Vagina (tissue), 2 donors: ENCODE measurements at regions not wholly inside any gene's neighbourhood (a gene's known extent, or its start where the extent isn't known, plus 50 kb on each side); places are given as distances from the start of the nearest gene placed in this dataset.
"Not testable (repeated sequence)": the region's sequence is repeated elsewhere in the genome, so short reads cannot be mapped to it uniquely, and the experiment has no call there.

Source experiments
- DNase-seq, 2 donors: peaks; one replicate each; pipeline ENCODE4 v3.0.0-alpha.2; 2017; ENCODE audit errors: extremely low spot score in 2 of 2
- H3K27ac ChIP-seq: fragments of 200-600 bp; sonication (generic); one replicate; pipeline ENCODE4 v1.5.1; 2019
- H3K27me3 ChIP-seq: fragments of 200-600 bp; sonication (generic); one replicate; pipeline ENCODE4 v1.5.1; 2019
- H3K36me3 ChIP-seq, 2 donors: fragments of 200-600 bp; sonication (generic); one replicate each; pipeline ENCODE4 v1.5.1; 2017 to 2019
- H3K4me1 ChIP-seq: fragments of 200-600 bp; sonication (generic); one replicate; pipeline ENCODE4 v1.5.1; 2019
- H3K4me3 ChIP-seq, 2 donors: fragments of 200-600 bp; sonication (generic); 1 replicate in 1 of 2; 2 replicates in 1 of 2; pipeline ENCODE4 v1.5.1; 2016 to 2019
- H3K9me3 ChIP-seq: fragments of 200-600 bp; sonication (generic); one replicate; pipeline ENCODE4 v1.5.1; 2019
- CTCF ChIP-seq, 3 experiments: fragments of 450-650 bp in 2 of 3; fragments of 200-600 bp in 1 of 3; sonication (generic) in 1 of 3; IDR thresholded peaks; one replicate each; pipeline ENCODE4 v1.5.1; 2017 to 2019; ENCODE audit warnings: antibody characterized with exemption in 3 of 3, mild to moderate bottlenecking in 2 of 3, moderate library complexity in 2 of 3
- POLR2A ChIP-seq, 2 donors: fragments of 450-650 bp; IDR thresholded peaks; one replicate each; pipeline ENCODE4 v1.6.1; 2017; ENCODE audit warnings: antibody characterized with exemption in 2 of 2, mild to moderate bottlenecking in 2 of 2, moderate library complexity in 2 of 2
- POLR2AphosphoS5 ChIP-seq, 2 donors: sonication (generic); formaldehyde crosslinking; IDR thresholded peaks; one replicate each; pipeline ENCODE4 v1.9.0; 2017; ENCODE audit warnings: antibody characterized with exemption in 2 of 2, mild to moderate bottlenecking in 2 of 2, low read depth in 1 of 2; ENCODE audit not compliant: insufficient read depth in 1 of 2
- intact Hi-C: fragments of 100-400 bp; cut with DNase I; formaldehyde crosslinking; loops from one replicate; pipeline ENCODE4 v1.15.1; 2023

GRCh38 chr1:200488375-200489165 lies 78.7 kb upstream of the ZNF281 start:
- no peak for DNase-seq
- Histone ChIP-seq H3K27me3 (no peaks in the 10 kb centered on the region), H3K36me3 (no peaks in the 10 kb centered on the region), H3K9me3 (no peaks in the 10 kb centered on the region), H3K27ac (no peak overlapping the region), H3K4me3 (no peak overlapping the region), H3K4me1 (no peaks in the 10 kb centered on the region)
- peak; percentile 60 to 76 (median 74) for TF ChIP-seq CTCF (IDR thresholded peaks at IDR 0.05)
- no peak for TF ChIP-seq POLR2A (IDR thresholded peaks at IDR 0.05)
- intact Hi-C loops, result loop anchor here (10.0 kb wide), 1 partner anchor 204 kb away; no protein-coding TSS in a partner anchor

GRCh38 chr1:200487650-200488049 lies 77.8 kb upstream of the ZNF281 start:
- Histone ChIP-seq H3K4me3 (no peak overlapping the region), H3K9me3 (no peaks in the 10 kb centered on the region), H3K27me3 (no peaks in the 10 kb centered on the region), H3K36me3 (no peaks in the 10 kb centered on the region), H3K4me1 (no peaks in the 10 kb centered on the region), H3K27ac (no peak overlapping the region)
- no peak for TF ChIP-seq CTCF (IDR thresholded peaks at IDR 0.05)
- TF ChIP-seq POLR2AphosphoS5 (IDR thresholded peaks at IDR 0.05; ENCODE audit: insufficient read depth in 1 of 2, low read depth in 1 of 2), result no peak
- TF ChIP-seq POLR2A (IDR thresholded peaks at IDR 0.05), result no peak
- no peak for DNase-seq
- intact Hi-C loops, result loop anchor here (10.0 kb wide), 1 partner anchor 203 kb away; no protein-coding TSS in a partner anchor

- TF ChIP-seq POLR2A (IDR thresholded peaks at IDR 0.05) (no peak), POLR2AphosphoS5 (IDR thresholded peaks at IDR 0.05; ENCODE audit: insufficient read depth in 1 of 2, low read depth in 1 of 2) (no peak), CTCF (IDR thresholded peaks at IDR 0.05) (no peak)
- no peak overlapping the region for H3K27ac ChIP-seq
Observed at GRCh38 chr1:200486634-200487033, 76.8 kb upstream of the ZNF281 start.

GRCh38 chr1:200484438-200484946 lies 74.7 kb upstream of the ZNF281 start:
- not testable (repeated sequence) for H3K27me3 ChIP-seq, H3K4me3 ChIP-seq, H3K4me1 ChIP-seq, H3K27ac ChIP-seq, H3K36me3 ChIP-seq, H3K9me3 ChIP-seq, DNase-seq
- intact Hi-C loops, result loop anchor here (10.0 kb wide), 1 partner anchor 200 kb away; no protein-coding TSS in a partner anchor

More at GRCh38 chr1:200486634-200487033, 76.8 kb upstream of the ZNF281 start:
- intact Hi-C loops, result loop anchor here (10.0 kb wide), 1 partner anchor 202 kb away; no protein-coding TSS in a partner anchor
- no peaks in the 10 kb centered on the region for H3K9me3 ChIP-seq
- no peak overlapping the region for H3K4me3 ChIP-seq
- DNase-seq, result no peak
- H3K4me1 ChIP-seq, result no peaks in the 10 kb centered on the region
- no peaks in the 10 kb centered on the region for H3K36me3 ChIP-seq
- no peaks in the 10 kb centered on the region for H3K27me3 ChIP-seq

- Histone ChIP-seq H3K27ac (no peak overlapping the region), H3K27me3 (no peaks in the 10 kb centered on the region), H3K36me3 (no peaks in the 10 kb centered on the region), H3K4me1 (no peaks in the 10 kb centered on the region), H3K4me3 (no peak overlapping the region), H3K9me3 (no peaks in the 10 kb centered on the region)
- intact Hi-C loops, result loop anchor here (10.0 kb wide), 1 partner anchor 199 kb away; no protein-coding TSS in a partner anchor
- no peak for TF ChIP-seq CTCF (IDR thresholded peaks at IDR 0.05)
- no peak for TF ChIP-seq POLR2A (IDR thresholded peaks at IDR 0.05)
- peak in 1 of 2 donors; percentile 55 for TF ChIP-seq POLR2AphosphoS5 (IDR thresholded peaks at IDR 0.05; ENCODE audit: insufficient read depth in 1 of 2, low read depth in 1 of 2)
- DNase-seq, result no peak
Observed at GRCh38 chr1:200483491-200484143, 73.8 kb upstream of the ZNF281 start.
